ENCODE measurements at regions not wholly inside any gene's neighbourhood (a gene's known extent, or its start where the extent isn't known, plus 50 kb on each side); places are given as distances from the start of the nearest gene placed in this dataset.

GRCh38 chr10:108147346-108147745 lies 982.8 kb upstream of the SORCS1 start:
- no peak overlapping the region for H3K4me3 ChIP-seq
- no peaks in the 10 kb centered on the region for H3K4me1 ChIP-seq
- H3K9me3 ChIP-seq, result peaks cover 0 to 5% (median 0%) of the 10 kb centered on the region in 3 donors
- H3K36me3 ChIP-seq, result no peaks in the 10 kb centered on the region
- intact Hi-C loops (cut with DNase I; ENCODE audit: low total_unique reads), result no loop called here
- TF ChIP-seq CTCF (IDR thresholded peaks at IDR 0.05), result no peak
- no peaks in the 10 kb centered on the region for H3K27me3 ChIP-seq
- no peak overlapping the region for H3K27ac ChIP-seq
- DNase-seq, result no peak

- Histone ChIP-seq H3K4me3 (no peak overlapping the region), H3K4me1 (no peaks in the 10 kb centered on the region), H3K27ac (no peak overlapping the region), H3K9me3 (no peaks in the 10 kb centered on the region), H3K27me3 (no peaks in the 10 kb centered on the region), H3K36me3 (no peaks in the 10 kb centered on the region)
- intact Hi-C loops (cut with DNase I; ENCODE audit: low total_unique reads), result no loop called here
- no peak for TF ChIP-seq CTCF (IDR thresholded peaks at IDR 0.05)
- DNase-seq, result no peak
Measured at GRCh38 chr10:108141064-108141463, 976.6 kb upstream of the SORCS1 start.

- no peak overlapping the region for H3K27ac ChIP-seq
- H3K36me3 ChIP-seq, result no peaks in the 10 kb centered on the region
- no peak for DNase-seq
- no peak for TF ChIP-seq CTCF (IDR thresholded peaks at IDR 0.05)
- no peak overlapping the region for H3K4me3 ChIP-seq
- H3K4me1 ChIP-seq, result no peaks in the 10 kb centered on the region
- no peaks in the 10 kb centered on the region for H3K9me3 ChIP-seq
- intact Hi-C loops (cut with DNase I; ENCODE audit: low total_unique reads), result no loop called here
- H3K27me3 ChIP-seq, result no peaks in the 10 kb centered on the region
Measured at GRCh38 chr10:108132303-108132702, 967.8 kb upstream of the SORCS1 start.

- H3K4me3 ChIP-seq, result no peak overlapping the region
- no peaks in the 10 kb centered on the region for H3K4me1 ChIP-seq
- H3K36me3 ChIP-seq, result no peaks in the 10 kb centered on the region
- intact Hi-C loops (cut with DNase I; ENCODE audit: low total_unique reads), result no loop called here
- DNase-seq, result no peak
- H3K27me3 ChIP-seq, result no peaks in the 10 kb centered on the region
- TF ChIP-seq CTCF (IDR thresholded peaks at IDR 0.05), result no peak
- H3K9me3 ChIP-seq, result no peaks in the 10 kb centered on the region
- H3K27ac ChIP-seq, result no peak overlapping the region
Measured at GRCh38 chr10:108130575-108130974, 966.1 kb upstream of the SORCS1 start.

- H3K4me3 ChIP-seq, result no peak overlapping the region
- no peaks in the 10 kb centered on the region for H3K36me3 ChIP-seq
- no peaks in the 10 kb centered on the region for H3K9me3 ChIP-seq
- intact Hi-C loops (cut with DNase I; ENCODE audit: low total_unique reads), result no loop called here
- no peak for TF ChIP-seq CTCF (IDR thresholded peaks at IDR 0.05)
- H3K27ac ChIP-seq, result no peak overlapping the region
- H3K27me3 ChIP-seq, result no peaks in the 10 kb centered on the region
- no peaks in the 10 kb centered on the region for H3K4me1 ChIP-seq
- DNase-seq, result no peak
Measured at GRCh38 chr10:108112218-108112617, 947.7 kb upstream of the SORCS1 start.

GRCh38 chr10:108104551-108105156 lies 940.1 kb upstream of the SORCS1 start:
- no peak for DNase-seq
- Histone ChIP-seq H3K36me3 (no peaks in the 10 kb centered on the region), H3K9me3 (no peaks in the 10 kb centered on the region), H3K27ac (no peak overlapping the region), H3K27me3 (no peaks in the 10 kb centered on the region), H3K4me1 (no peaks in the 10 kb centered on the region), H3K4me3 (no peak overlapping the region)
- no peak for TF ChIP-seq CTCF (IDR thresholded peaks at IDR 0.05)
- intact Hi-C loops (cut with DNase I; ENCODE audit: low total_unique reads), result no loop called here
